K562 (cell line): ENCODE measurements at regions not wholly inside any gene's neighbourhood (a gene's known extent, or its start where the extent isn't known, plus 50 kb on each side); places are given as distances from the start of the nearest gene placed in this dataset.

Source experiments
- ATAC-seq: fragments of 200-7000 bp; cut with Tn5 transposase; 3 replicates; pipeline ENCODE4 v1.9.1; 2020; ENCODE audit warnings: moderate library complexity
- BruUV-seq: library from RNA; stranded (reverse); fragments of 400-500 nt; replicated peaks from 2 replicates; lab custom pipeline; 2021; lab: Mats Ljungman, UMichigan
- CTCF ChIA-PET: fragments of 300-600 bp; formaldehyde crosslinking; extraction: SDS; loops from one replicate; lab custom pipeline; 2021; ENCODE audit warnings: low intra/inter-chr PET ratio; lab: Yijun Ruan, JAX
- POLR2A ChIA-PET: fragments of 300-600, 350-650 bp; sonication (Branson Sonifier 250); formaldehyde crosslinking; extraction: SDS; loops from one replicate; lab custom pipeline; 2021; ENCODE audit warnings: antibody characterized with exemption, inconsistent platforms; lab: Yijun Ruan, JAX
- DNase-seq, 4 experiments: peaks; one replicate each; pipeline versions ENCODE4 v3.0.0 to v3.0.0-alpha.2; 2011 to 2018; ENCODE audit warnings: low spot score in 3 of 4, mixed read lengths in 3 of 4; ENCODE audit errors: extremely low read depth in 1 of 4
- FAIRE-seq: peaks from 2 replicates; lab custom pipeline; 2011; peaks lifted over from hg19 to GRCh38; lab: Jason Lieb, UNC
- H2AFZ ChIP-seq: 2 replicates; pipeline ENCODE4 v1.6.0; 2011; ENCODE audit warnings: low read depth, low read length, control low read depth, inconsistent platforms
- H3K27ac ChIP-seq: fragments of 200-600 bp; 3 replicates; pipeline ENCODE4 v1.8.0; 2011; ENCODE audit warnings: low read depth, mild to moderate bottlenecking, control low read depth, inconsistent platforms, low read length, moderate library complexity, mixed read lengths; ENCODE audit errors: extremely low read depth
- H3K27me3 ChIP-seq, 2 experiments: fragments of 300-600 bp in 1 of 2; 2 replicates in 1 of 2; 3 replicates in 1 of 2; pipeline versions ENCODE4 v1.6.0 to v1.8.0; 2011; ENCODE audit warnings: inconsistent platforms in 2 of 2, low read length in 2 of 2, mild to moderate bottlenecking in 1 of 2, mixed read lengths in 1 of 2, moderate library complexity in 1 of 2; ENCODE audit not compliant: control insufficient read depth in 2 of 2, insufficient read depth in 2 of 2
- H3K36me3 ChIP-seq: fragments of 300-600 bp; 3 replicates; pipeline ENCODE4 v1.8.0; 2011; ENCODE audit warnings: mild to moderate bottlenecking, low read length, inconsistent platforms; ENCODE audit not compliant: control insufficient read depth, insufficient read depth
- H3K4me1 ChIP-seq, 2 experiments: fragments of 200-600 bp in 1 of 2; replicated peaks in 1 of 2; 2 replicates in 1 of 2; 3 replicates in 1 of 2; pipeline versions ENCODE4 v1.5.1 to v1.8.0; 2011; ENCODE audit warnings: inconsistent platforms in 2 of 2, low read length in 2 of 2, mild to moderate bottlenecking in 1 of 2, mixed read lengths in 1 of 2, moderate library complexity in 1 of 2; ENCODE audit not compliant: control insufficient read depth in 2 of 2, insufficient read depth in 2 of 2
- H3K4me2 ChIP-seq: 2 replicates; pipeline ENCODE4 v1.6.1; 2011; ENCODE audit warnings: low read length, control low read depth, inconsistent platforms, mixed read lengths; ENCODE audit not compliant: insufficient read depth
- H3K4me3 ChIP-seq: fragments of 200-600 bp; sonication (generic), shearing (Covaris generic); 2 replicates; pipeline ENCODE4 v1.5.1; 2016; ENCODE audit warnings: control low read depth, inconsistent platforms
- H3K79me2 ChIP-seq: fragments of 200-600 bp; 3 replicates; pipeline ENCODE4 v1.8.0; 2011; ENCODE audit warnings: low read length, inconsistent platforms; ENCODE audit not compliant: control insufficient read depth, insufficient read depth
- H3K9ac ChIP-seq, 2 experiments: 2 replicates each; pipeline versions ENCODE4 v1.6.0 to v1.6.1; 2011; ENCODE audit warnings: low read depth in 2 of 2, low read length in 2 of 2, control low read depth in 1 of 2, inconsistent platforms in 1 of 2, mild to moderate bottlenecking in 1 of 2, mixed read lengths in 1 of 2; ENCODE audit not compliant: insufficient read depth in 1 of 2
- H3K9me1 ChIP-seq: one replicate; pipeline ENCODE4 v1.6.0; 2011; ENCODE audit warnings: inconsistent platforms, mild to moderate bottlenecking, low read length, moderate library complexity; ENCODE audit not compliant: control insufficient read depth, insufficient read depth
- H3K9me3 ChIP-seq: replicated peaks from 2 replicates; pipeline ENCODE4 v1.5.1; 2011; ENCODE audit warnings: low read depth, low read length, inconsistent platforms; ENCODE audit not compliant: control insufficient read depth, insufficient read depth
- H4K20me1 ChIP-seq: replicated peaks from 2 replicates; pipeline ENCODE4 v1.6.1; 2011; ENCODE audit warnings: low read length, inconsistent platforms, mixed read lengths; ENCODE audit not compliant: control insufficient read depth, insufficient read depth
- BRD4 ChIP-seq: fragments of 200-600 bp; sonication (generic); IDR thresholded peaks from 2 replicates; pipeline ENCODE4 v1.6.1; 2017; ENCODE audit warnings: inconsistent platforms
- CCNT2 ChIP-seq: IDR thresholded peaks from 2 replicates; pipeline ENCODE4 v1.6.1; 2011; ENCODE audit warnings: borderline replicate concordance, low read depth, mild to moderate bottlenecking, moderate library complexity, mixed read lengths, low read length; ENCODE audit not compliant: insufficient read length; ENCODE audit errors: extremely low read depth
- ETV1 ChIP-seq: fragments of 450-650 bp; conservative IDR thresholded peaks from 2 replicates; pipeline ENCODE4 v1.6.1; 2016; ENCODE audit warnings: missing genetic modification characterization, control low read depth, low read depth, missing compliant biosample characterization
- KLF1 ChIP-seq: fragments of 450-650 bp; IDR thresholded peaks from 2 replicates; pipeline ENCODE4 v1.6.1; 2016; ENCODE audit warnings: missing genetic modification characterization, missing compliant biosample characterization
- RFX1 ChIP-seq: fragments of 450-650 bp; IDR thresholded peaks from 2 replicates; pipeline ENCODE4 v1.6.1; 2016; ENCODE audit warnings: mild to moderate bottlenecking, moderate library complexity
- ZKSCAN8 ChIP-seq: fragments of 200-800 bp; sonication (Bioruptor generic); IDR thresholded peaks from 2 replicates; pipeline ENCODE4 v1.6.1; 2016; ENCODE audit warnings: missing genetic modification characterization, missing compliant biosample characterization
- WGBS: fragments of 100-300 bp; shearing (Covaris generic); methylation state at CpG from one replicate; pipeline ENCODE4 v1.1.6; 2016; ENCODE audit warnings: low coverage, mixed read lengths; ENCODE audit not compliant: insufficient coverage; ENCODE audit errors: missing lambda C conversion rate; 5-methylcytosine and 5-hydroxymethylcytosine counted together
- in situ Hi-C: fragments of 300-500 bp; cut with MboI; formaldehyde crosslinking; loops from 4 replicates; pipeline ENCODE4 v1.15.0; 2018; ENCODE audit warnings: inconsistent platforms, mixed read lengths
- intact Hi-C: fragments of 100-400 bp; cut with micrococcal nuclease; formaldehyde crosslinking; loops from 2 replicates; pipeline ENCODE4 v1.14.2; 2022
- TF ChIP-seq, protein P1 (sequence below): sonication (generic); formaldehyde crosslinking; IDR thresholded peaks from 2 replicates; pipeline ENCODE4 v1.9.0; 2022; ENCODE audit warnings: mild to moderate bottlenecking, missing genetic modification reagents
- TF ChIP-seq, protein P2 (sequence below), 2 experiments: IDR thresholded peaks; 2 replicates each; pipeline ENCODE4 v1.6.1; 2011; ENCODE audit warnings: borderline replicate concordance in 1 of 2, control low read depth in 1 of 2, low read depth in 1 of 2, low read length in 1 of 2, mild to moderate bottlenecking in 1 of 2, mixed read lengths in 1 of 2, moderate library complexity in 1 of 2; ENCODE audit not compliant: insufficient read depth in 1 of 2, insufficient read length in 1 of 2, poor library complexity in 1 of 2, severe bottlenecking in 1 of 2; ENCODE audit errors: extremely low read depth in 1 of 2

DNA sequence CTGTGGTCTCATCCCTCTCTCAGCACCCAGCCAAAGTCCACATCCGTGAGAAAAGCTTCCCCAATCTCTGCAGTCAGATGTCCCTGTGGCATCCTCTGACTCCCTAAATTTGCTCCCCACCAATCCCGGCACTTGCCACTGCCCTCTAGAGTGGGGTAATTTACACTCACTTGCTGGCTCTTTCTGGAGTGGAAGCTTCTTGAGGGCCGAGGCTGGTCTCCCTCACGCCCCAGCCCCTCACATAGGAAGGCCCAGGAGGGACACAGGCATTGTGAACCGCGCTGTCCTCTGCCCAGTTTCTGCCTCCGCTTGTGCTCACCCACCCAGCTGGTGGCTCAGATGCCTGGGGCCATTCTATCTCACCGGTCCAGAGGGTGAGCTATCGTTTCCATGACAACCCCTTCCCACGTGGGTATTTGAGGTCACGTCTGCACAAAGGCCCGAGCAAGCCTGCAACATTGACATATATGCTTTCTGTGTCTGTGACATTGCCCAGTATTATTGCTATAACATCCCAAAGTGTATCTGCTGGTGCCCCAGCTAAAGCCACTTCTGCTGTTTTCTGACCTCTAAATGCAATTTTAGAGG, 97.3 kb upstream of the CTBP2 start:
- H4K20me1 ChIP-seq = no peaks in the 10 kb centered on the region
- ATAC-seq (no peak), DNase-seq (peak in 1 of 4 experiments; percentile 1), FAIRE-seq (no peak)
- no peaks in the 10 kb centered on the region for H3K9me1 ChIP-seq
- no peak overlapping the region for H2AFZ ChIP-seq
- ChIA-PET POLR2A (no interaction called here), CTCF (no interaction called here)
- in situ Hi-C loops (no loop called here), intact Hi-C loops (no loop called here)
- peaks cover 2 to 18% of the 10 kb centered on the region in 2 experiments; a peak in 3 of 5 replicates for H3K27me3 ChIP-seq
- no peaks in the 10 kb centered on the region for H3K36me3 ChIP-seq
- H3K4me2 ChIP-seq = no peak overlapping the region
- H3K4me1 ChIP-seq = no peaks in the 10 kb centered on the region
- no TSS peak for BruUV-seq
- WGBS = under 1% methylated on average over 12 of the region's 12 CpGs
- TF ChIP-seq, protein P1, sequence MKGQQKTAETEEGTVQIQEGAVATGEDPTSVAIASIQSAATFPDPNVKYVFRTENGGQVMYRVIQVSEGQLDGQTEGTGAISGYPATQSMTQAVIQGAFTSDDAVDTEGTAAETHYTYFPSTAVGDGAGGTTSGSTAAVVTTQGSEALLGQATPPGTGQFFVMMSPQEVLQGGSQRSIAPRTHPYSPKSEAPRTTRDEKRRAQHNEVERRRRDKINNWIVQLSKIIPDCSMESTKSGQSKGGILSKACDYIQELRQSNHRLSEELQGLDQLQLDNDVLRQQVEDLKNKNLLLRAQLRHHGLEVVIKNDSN (CRISPR knock-in tag) = no peak
- TF ChIP-seq ZKSCAN8 (CRISPR knock-in tag) = no peak
- no peak for TF ChIP-seq ETV1 (tag)
- TF ChIP-seq RFX1 = peak; percentile 72
- TF ChIP-seq KLF1 = no peak
- TF ChIP-seq BRD4 = no peak
- TF ChIP-seq CCNT2 = no peak
- TF ChIP-seq, protein P2, sequence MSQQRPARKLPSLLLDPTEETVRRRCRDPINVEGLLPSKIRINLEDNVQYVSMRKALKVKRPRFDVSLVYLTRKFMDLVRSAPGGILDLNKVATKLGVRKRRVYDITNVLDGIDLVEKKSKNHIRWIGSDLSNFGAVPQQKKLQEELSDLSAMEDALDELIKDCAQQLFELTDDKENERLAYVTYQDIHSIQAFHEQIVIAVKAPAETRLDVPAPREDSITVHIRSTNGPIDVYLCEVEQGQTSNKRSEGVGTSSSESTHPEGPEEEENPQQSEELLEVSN (IDR thresholded peaks at IDR 0.05; ENCODE audit: borderline replicate concordance in 1 of 2, extremely low read depth in 1 of 2, insufficient read depth in 1 of 2, insufficient read length in 1 of 2, low read depth in 1 of 2, low read length in 1 of 2, poor library complexity in 1 of 2, severe bottlenecking in 1 of 2) = no peak
- no peak overlapping the region for H3K4me3 ChIP-seq
- no peaks in the 10 kb centered on the region for H3K79me2 ChIP-seq
- H3K9me3 ChIP-seq = no peaks in the 10 kb centered on the region
- H3K9ac ChIP-seq = no peak overlapping the region
- H3K27ac ChIP-seq = no peak overlapping the region
